Trophoblast cell (in vitro differentiated cells and primary cell): ENCODE measurements at regions not wholly inside any gene's neighbourhood (a gene's known extent, or its start where the extent isn't known, plus 50 kb on each side); places are given as distances from the start of the nearest gene placed in this dataset.

ENCODE experiments used
- DNase-seq, 2 donors: peaks; one replicate each; pipeline ENCODE4 v3.0.0-alpha.2; 2016
- H2AFZ ChIP-seq: 2 replicates; pipeline ENCODE4 v1.6.1; 2013; ENCODE audit warnings: low read length, moderate library complexity, mild to moderate bottlenecking; ENCODE audit not compliant: insufficient read depth, poor library complexity
- H2AK5ac ChIP-seq: 2 replicates; pipeline ENCODE4 v1.6.1; 2013; ENCODE audit warnings: mild to moderate bottlenecking, low read length
- H2BK120ac ChIP-seq: 2 replicates; pipeline ENCODE4 v1.6.1; 2013; ENCODE audit warnings: low read length, mild to moderate bottlenecking, moderate library complexity; ENCODE audit not compliant: insufficient read depth, poor library complexity
- H2BK12ac ChIP-seq: 2 replicates; pipeline ENCODE4 v1.6.1; 2013; ENCODE audit warnings: mild to moderate bottlenecking, low read length, moderate library complexity
- H2BK5ac ChIP-seq: 2 replicates; pipeline ENCODE4 v1.6.1; 2013; ENCODE audit warnings: low read length, low read depth, moderate library complexity, mild to moderate bottlenecking; ENCODE audit not compliant: poor library complexity
- H3K14ac ChIP-seq: 2 replicates; pipeline ENCODE4 v1.6.1; 2013; ENCODE audit warnings: mild to moderate bottlenecking, low read length
- H3K18ac ChIP-seq: 2 replicates; pipeline ENCODE4 v1.6.1; 2013; ENCODE audit warnings: mild to moderate bottlenecking, low read length
- H3K23ac ChIP-seq: 2 replicates; pipeline ENCODE4 v1.6.1; 2013; ENCODE audit warnings: low read length
- H3K27ac ChIP-seq: 2 replicates; pipeline ENCODE4 v1.5.1; 2013; ENCODE audit warnings: low read depth, mild to moderate bottlenecking, inconsistent platforms, low read length, moderate library complexity
- H3K27me3 ChIP-seq: 2 replicates; pipeline ENCODE4 v1.6.1; 2013; ENCODE audit warnings: inconsistent platforms, mild to moderate bottlenecking, low read length, moderate library complexity; ENCODE audit not compliant: insufficient read depth
- H3K36me3 ChIP-seq, 2 experiments: 1 replicate in 1 of 2; 2 replicates in 1 of 2; pipeline ENCODE4 v1.6.1; 2013; ENCODE audit warnings: low read length in 2 of 2, mild to moderate bottlenecking in 2 of 2, moderate library complexity in 1 of 2; ENCODE audit not compliant: insufficient read depth in 2 of 2, control insufficient read depth in 1 of 2
- H3K4ac ChIP-seq: 2 replicates; pipeline ENCODE4 v1.6.1; 2013; ENCODE audit warnings: low read depth, mild to moderate bottlenecking, low read length, moderate library complexity
- H3K4me1 ChIP-seq, 2 experiments: 1 replicate in 1 of 2; 2 replicates in 1 of 2; pipeline ENCODE4 v1.6.1; 2013; ENCODE audit warnings: low read length in 2 of 2, mild to moderate bottlenecking in 2 of 2, moderate library complexity in 1 of 2; ENCODE audit not compliant: insufficient read depth in 2 of 2, control insufficient read depth in 1 of 2
- H3K4me2 ChIP-seq: 2 replicates; pipeline ENCODE4 v1.6.1; 2013; ENCODE audit warnings: inconsistent platforms, mild to moderate bottlenecking, low read length, moderate library complexity
- H3K4me3 ChIP-seq: 2 replicates; pipeline ENCODE4 v1.5.1; 2013; ENCODE audit warnings: mild to moderate bottlenecking, low read depth, low read length, inconsistent platforms
- H3K79me1 ChIP-seq: one replicate; pipeline ENCODE4 v1.6.1; 2013; ENCODE audit warnings: low read length
- H3K79me2 ChIP-seq: 2 replicates; pipeline ENCODE4 v1.6.1; 2013; ENCODE audit warnings: low read length, mild to moderate bottlenecking; ENCODE audit not compliant: control insufficient read depth, insufficient read depth, poor library complexity
- H3K9ac ChIP-seq: 2 replicates; pipeline ENCODE4 v1.6.1; 2013; ENCODE audit warnings: mild to moderate bottlenecking, low read length
- H3K9me3 ChIP-seq: 2 replicates; pipeline ENCODE4 v1.6.1; 2013; ENCODE audit warnings: low read depth, mild to moderate bottlenecking, control low read depth, inconsistent platforms, low read length; ENCODE audit not compliant: insufficient read depth
- H4K12ac ChIP-seq: 2 replicates; pipeline ENCODE4 v1.6.1; 2013; ENCODE audit warnings: low read depth, mild to moderate bottlenecking, low read length, moderate library complexity
- H4K8ac ChIP-seq: 2 replicates; pipeline ENCODE4 v1.6.1; 2013; ENCODE audit warnings: low read depth, mild to moderate bottlenecking, low read length, moderate library complexity
- H4K91ac ChIP-seq: one replicate; pipeline ENCODE4 v1.6.1; 2013; ENCODE audit warnings: low read depth, mild to moderate bottlenecking, low read length, moderate library complexity
- WGBS: extraction: QIAGEN DNeasy Blood & Tissue Kit; methylation state at CpG from one replicate; pipeline ENCODE4 v1.1.7; 2013; ENCODE audit warnings: missing lambda C conversion rate; ENCODE audit not compliant: insufficient read length, insufficient coverage; ENCODE audit errors: extremely low coverage; 5-methylcytosine and 5-hydroxymethylcytosine counted together

DNA sequence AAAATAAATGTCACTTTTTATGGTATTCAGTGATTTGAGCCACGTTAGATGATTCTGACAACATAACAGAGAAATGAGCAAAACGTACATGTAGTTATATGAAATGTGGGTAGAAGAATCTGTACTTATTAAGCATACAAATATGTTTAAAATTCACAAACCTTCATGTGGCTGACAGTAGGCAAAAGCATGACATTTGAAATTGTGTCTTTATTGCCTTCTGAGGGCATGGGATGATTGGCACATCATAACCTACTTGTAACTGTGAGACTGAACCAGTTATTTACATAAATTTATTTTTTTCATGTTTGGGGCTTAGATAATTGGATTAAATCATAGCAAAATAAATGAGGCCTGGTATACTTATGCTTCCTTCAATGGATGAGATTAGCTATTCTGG is 202.2 kb downstream of the DNAJB9 start:
- DNase-seq = peak in 1 of 2 donors; percentile 2
- Histone ChIP-seq H2AK5ac (no peak overlapping the region), H3K4me3 (no peak overlapping the region), H3K4me2 (no peak overlapping the region), H3K36me3 (no peaks in the 10 kb centered on the region), H2BK5ac (no peak overlapping the region), H3K14ac (no peak overlapping the region), H3K4me1 (no peaks in the 10 kb centered on the region), H4K12ac (no peak overlapping the region), H3K9ac (no peak overlapping the region), H3K18ac (no peak overlapping the region), H2BK120ac (no peak overlapping the region), H3K4ac (no peak overlapping the region), H4K8ac (no peak overlapping the region), H3K23ac (no peak overlapping the region), H3K27me3 (no peaks in the 10 kb centered on the region), H4K91ac (no peak overlapping the region), H3K9me3 (no peaks in the 10 kb centered on the region), H3K79me1 (no peaks in the 10 kb centered on the region), H2AFZ (no peak overlapping the region), H3K27ac (no peak overlapping the region), H2BK12ac (no peak overlapping the region), H3K79me2 (no peaks in the 10 kb centered on the region)
- no CpG with 5 or more reads among the region's 2 CpGs for WGBS

GRCh38 chr7:108777966-108778365 is 208.3 kb downstream of the DNAJB9 start:
- no CpG with 5 or more reads among the region's 1 CpG for WGBS

GRCh38 chr7:108789451-108789850 is 219.8 kb downstream of the DNAJB9 start:
- Histone ChIP-seq H2BK120ac (no peak overlapping the region), H3K79me1 (no peaks in the 10 kb centered on the region), H2AK5ac (no peak overlapping the region), H4K91ac (no peak overlapping the region), H3K4me3 (no peak overlapping the region), H3K4me2 (no peak overlapping the region), H2BK5ac (no peak overlapping the region), H2BK12ac (no peak overlapping the region), H3K9me3 (no peaks in the 10 kb centered on the region), H4K8ac (no peak overlapping the region), H3K14ac (no peak overlapping the region), H4K12ac (no peak overlapping the region), H3K18ac (no peak overlapping the region), H3K4ac (no peak overlapping the region), H3K23ac (no peak overlapping the region), H3K4me1 (no peaks in the 10 kb centered on the region), H3K27me3 (no peaks in the 10 kb centered on the region), H3K9ac (no peak overlapping the region), H2AFZ (no peak overlapping the region), H3K27ac (no peak overlapping the region), H3K36me3 (no peaks in the 10 kb centered on the region), H3K79me2 (no peaks in the 10 kb centered on the region)
- no CpG with 5 or more reads among the region's 1 CpG for WGBS
- DNase-seq = no peak

More at GRCh38 chr7:108777966-108778365, 208.3 kb downstream of the DNAJB9 start:
- H3K27me3 ChIP-seq = no peaks in the 10 kb centered on the region
- H3K36me3 ChIP-seq = no peaks in the 10 kb centered on the region
- H2BK5ac ChIP-seq = no peak overlapping the region
- no peak overlapping the region for H4K12ac ChIP-seq
- H3K79me2 ChIP-seq = no peaks in the 10 kb centered on the region
- H2BK120ac ChIP-seq = no peak overlapping the region
- H3K9ac ChIP-seq = no peak overlapping the region
- no peak overlapping the region for H3K14ac ChIP-seq
- H3K9me3 ChIP-seq = no peaks in the 10 kb centered on the region
- H2AK5ac ChIP-seq = no peak overlapping the region
- H3K27ac ChIP-seq = no peak overlapping the region
- DNase-seq = no peak
- H2AFZ ChIP-seq = no peak overlapping the region
- no peak overlapping the region for H3K4me2 ChIP-seq
- H3K18ac ChIP-seq = no peak overlapping the region
- H4K91ac ChIP-seq = no peak overlapping the region
- H3K4me1 ChIP-seq = no peaks in the 10 kb centered on the region
- no peak overlapping the region for H2BK12ac ChIP-seq
- H3K4ac ChIP-seq = no peak overlapping the region
- H3K23ac ChIP-seq = no peak overlapping the region
- no peaks in the 10 kb centered on the region for H3K79me1 ChIP-seq
- no peak overlapping the region for H3K4me3 ChIP-seq
- H4K8ac ChIP-seq = no peak overlapping the region

DNA sequence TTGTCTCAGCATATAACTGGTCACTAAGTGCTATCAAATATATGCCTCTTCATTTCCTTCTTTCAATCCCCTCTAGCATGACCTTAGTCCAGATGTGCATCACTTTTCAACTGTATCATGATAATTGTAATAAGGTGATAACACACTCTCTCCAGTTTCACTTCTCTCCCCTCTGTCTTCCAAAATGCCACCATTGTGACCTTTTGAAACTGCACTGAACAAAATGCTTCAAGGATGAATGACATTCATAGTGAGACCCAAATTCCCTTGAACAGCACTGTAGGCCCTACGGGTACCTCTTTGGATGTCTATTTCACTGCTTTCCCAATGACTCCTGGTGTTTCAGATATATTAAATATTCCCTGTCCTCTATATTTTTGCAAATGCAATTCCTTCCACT is 224.8 kb downstream of the DNAJB9 start:
- Histone ChIP-seq H4K8ac (no peak overlapping the region), H2AFZ (no peak overlapping the region), H3K79me1 (no peaks in the 10 kb centered on the region), H3K9ac (no peak overlapping the region), H2BK120ac (no peak overlapping the region), H2BK5ac (no peak overlapping the region), H3K23ac (no peak overlapping the region), H3K4me3 (no peak overlapping the region), H3K9me3 (no peaks in the 10 kb centered on the region), H2BK12ac (no peak overlapping the region), H4K12ac (no peak overlapping the region), H3K4me1 (no peaks in the 10 kb centered on the region), H3K18ac (no peak overlapping the region), H3K4ac (no peak overlapping the region), H3K36me3 (no peaks in the 10 kb centered on the region), H4K91ac (no peak overlapping the region), H2AK5ac (no peak overlapping the region), H3K4me2 (no peak overlapping the region), H3K14ac (no peak overlapping the region), H3K27me3 (no peaks in the 10 kb centered on the region), H3K79me2 (no peaks in the 10 kb centered on the region), H3K27ac (no peak overlapping the region)
- DNase-seq = no peak
- WGBS = no CpG with 5 or more reads among the region's 1 CpG
